IMR-90 (cell line): ENCODE measurements at regions not wholly inside any gene's neighbourhood (a gene's known extent, or its start where the extent isn't known, plus 50 kb on each side); places are given as distances from the start of the nearest gene placed in this dataset.

ENCODE experiments used
- ATAC-seq: fragments of 200-7000 bp; cut with Tn5 transposase; 2 replicates; pipeline ENCODE4 v1.9.1; 2020; ENCODE audit warnings: low read depth, mild to moderate bottlenecking, moderate library complexity
- BruUV-seq: library from RNA; stranded (reverse); fragments of 400-500 nt; replicated peaks from 2 replicates; lab custom pipeline; 2021; lab: Mats Ljungman, UMichigan
- CTCF ChIA-PET: fragments of 300-600 bp; formaldehyde crosslinking; extraction: SDS; loops from one replicate; lab custom pipeline; 2021; ENCODE audit warnings: antibody characterized with exemption; lab: Yijun Ruan, JAX
- POLR2A ChIA-PET: fragments of 300-600 bp; sonication (Branson Sonifier 250); formaldehyde crosslinking; loops from one replicate; lab custom pipeline; 2022; ENCODE audit warnings: antibody characterized with exemption; ENCODE audit not compliant: unreplicated experiment; lab: Charles Lee
- DNase-seq: peaks from one replicate; pipeline ENCODE4 v3.0.0; 2013
- H2AFZ ChIP-seq: replicated peaks from 2 replicates; pipeline ENCODE3; 2013; ENCODE audit warnings: low read length, mild to moderate bottlenecking; ENCODE audit not compliant: poor library complexity
- H2AK5ac ChIP-seq: 2 replicates; pipeline ENCODE4 v1.6.1; 2013; ENCODE audit warnings: low read depth, low read length, inconsistent platforms
- H2AK9ac ChIP-seq: replicated peaks from 2 replicates; pipeline ENCODE3; 2013; ENCODE audit warnings: mild to moderate bottlenecking, low read depth, low read length, moderate library complexity; ENCODE audit not compliant: poor library complexity
- H2BK120ac ChIP-seq: 2 replicates; pipeline ENCODE4 v1.6.1; 2013; ENCODE audit warnings: low read depth, low read length, inconsistent platforms
- H2BK15ac ChIP-seq: 3 replicates; pipeline ENCODE4 v1.6.1; 2013; ENCODE audit warnings: low read depth, low read length, inconsistent platforms
- H2BK20ac ChIP-seq: 2 replicates; pipeline ENCODE4 v1.6.1; 2013; ENCODE audit warnings: low read depth, mild to moderate bottlenecking, inconsistent platforms, low read length, moderate library complexity
- H2BK5ac ChIP-seq: 2 replicates; pipeline ENCODE4 v1.6.1; 2013; ENCODE audit warnings: mild to moderate bottlenecking, low read depth, low read length, inconsistent platforms; ENCODE audit not compliant: poor library complexity, severe bottlenecking
- H3K14ac ChIP-seq: replicated peaks from 2 replicates; pipeline ENCODE4 v1.6.1; 2013; ENCODE audit warnings: low read depth, low read length, inconsistent platforms
- H3K18ac ChIP-seq: 2 replicates; pipeline ENCODE4 v1.6.1; 2013; ENCODE audit warnings: low read depth, low read length, control low read depth
- H3K23ac ChIP-seq: 2 replicates; pipeline ENCODE4 v1.6.1; 2013; ENCODE audit warnings: low read depth, low read length, inconsistent platforms
- H3K27ac ChIP-seq: 2 replicates; pipeline ENCODE4 v1.5.1; 2013; ENCODE audit warnings: mild to moderate bottlenecking, control low read depth, low read length; ENCODE audit not compliant: insufficient read depth
- H3K27me3 ChIP-seq: 2 replicates; pipeline ENCODE4 v1.6.1; 2013; ENCODE audit warnings: low read length; ENCODE audit not compliant: control insufficient read depth, insufficient read depth
- H3K36me3 ChIP-seq: 2 replicates; pipeline ENCODE4 v1.6.1; 2013; ENCODE audit warnings: low read length, mixed read lengths; ENCODE audit not compliant: control insufficient read depth, insufficient read depth
- H3K4ac ChIP-seq: 2 replicates; pipeline ENCODE4 v1.6.1; 2013; ENCODE audit warnings: low read depth, low read length, inconsistent platforms
- H3K4me1 ChIP-seq: 2 replicates; pipeline ENCODE4 v1.6.1; 2013; ENCODE audit warnings: low read length, mixed read lengths; ENCODE audit not compliant: control insufficient read depth, insufficient read depth
- H3K4me2 ChIP-seq: 2 replicates; pipeline ENCODE4 v1.6.1; 2013; ENCODE audit warnings: low read depth, mild to moderate bottlenecking, control low read depth, low read length, moderate library complexity
- H3K4me3 ChIP-seq: 2 replicates; pipeline ENCODE4 v1.5.1; 2013; ENCODE audit warnings: low read depth, mild to moderate bottlenecking, control low read depth, low read length, moderate library complexity; ENCODE audit not compliant: insufficient read depth
- H3K56ac ChIP-seq: 2 replicates; pipeline ENCODE4 v1.6.1; 2013; ENCODE audit warnings: low read length, inconsistent platforms; ENCODE audit not compliant: insufficient read depth; ENCODE audit errors: extremely low read depth
- H3K79me1 ChIP-seq, 2 experiments: 2 replicates each; pipeline ENCODE4 v1.6.1; 2013; ENCODE audit warnings: low read length in 2 of 2, inconsistent platforms in 1 of 2, low read depth in 1 of 2
- H3K9ac ChIP-seq: 2 replicates; pipeline ENCODE4 v1.6.1; 2013; ENCODE audit warnings: low read depth, low read length, control low read depth
- H3K9me1 ChIP-seq: 2 replicates; pipeline ENCODE4 v1.6.1; 2013; ENCODE audit warnings: low read length, inconsistent platforms; ENCODE audit not compliant: insufficient read depth
- H3K9me3 ChIP-seq: 2 replicates; pipeline ENCODE4 v1.6.1; 2013; ENCODE audit warnings: low read length; ENCODE audit not compliant: control insufficient read depth, insufficient read depth
- H4K20me1 ChIP-seq: 2 replicates; pipeline ENCODE4 v1.6.1; 2013; ENCODE audit warnings: low read length, inconsistent platforms; ENCODE audit not compliant: insufficient read depth
- H4K5ac ChIP-seq: 2 replicates; pipeline ENCODE4 v1.6.1; 2013; ENCODE audit warnings: mild to moderate bottlenecking, low read depth, low read length, control low read depth
- H4K8ac ChIP-seq, 2 experiments: 2 replicates each; pipeline ENCODE4 v1.6.1; 2013; ENCODE audit warnings: low read depth in 2 of 2, low read length in 2 of 2, control low read depth in 1 of 2, inconsistent platforms in 1 of 2
- H4K91ac ChIP-seq: 2 replicates; pipeline ENCODE4 v1.6.1; 2013; ENCODE audit warnings: low read depth, low read length, inconsistent platforms; ENCODE audit not compliant: insufficient read depth
- BHLHE40 ChIP-seq: fragments of 150-350 bp; IDR thresholded peaks from 2 replicates; pipeline ENCODE4 v1.6.1; 2016; ENCODE audit warnings: mild to moderate bottlenecking, low read depth, low read length
- CEBPB ChIP-seq: IDR thresholded peaks from 2 replicates; pipeline ENCODE4 v1.6.1; 2012; ENCODE audit warnings: low read depth, low read length, improper control_type of control experiment
- CHD1 ChIP-seq: IDR thresholded peaks from 2 replicates; pipeline ENCODE4 v1.6.1; 2012; ENCODE audit warnings: low read depth, low read length, improper control_type of control experiment
- CTCF ChIP-seq: conservative IDR thresholded peaks from 2 replicates; pipeline ENCODE4 v1.5.1; 2012; ENCODE audit warnings: mild to moderate bottlenecking, low read depth, low read length, improper control_type of control experiment
- FOS ChIP-seq: fragments of 150-350 bp; IDR thresholded peaks from 2 replicates; pipeline ENCODE4 v1.6.1; 2016; ENCODE audit warnings: low read depth, low read length
- MAFK ChIP-seq: IDR thresholded peaks from 2 replicates; pipeline ENCODE4 v1.6.1; 2012; ENCODE audit warnings: low read depth, low read length, improper control_type of control experiment
- MAZ ChIP-seq: IDR thresholded peaks from 2 replicates; pipeline ENCODE4 v1.6.1; 2012; ENCODE audit warnings: low read depth, mild to moderate bottlenecking, low read length, improper control_type of control experiment, moderate library complexity, borderline replicate concordance
- RCOR1 ChIP-seq: IDR thresholded peaks from 2 replicates; pipeline ENCODE4 v1.6.1; 2012; ENCODE audit warnings: mild to moderate bottlenecking, low read length, improper control_type of control experiment; ENCODE audit not compliant: insufficient replicate concordance
- USF2 ChIP-seq: fragments of 150-350 bp; IDR thresholded peaks from 2 replicates; pipeline ENCODE4 v1.6.1; 2017; ENCODE audit warnings: mild to moderate bottlenecking, antibody characterized with exemption, low read length, low read depth
- WGBS, 2 experiments: methylation state at CpG; one replicate each; pipeline versions ENCODE4 v1.1.5 to v1.1.7; 2013; ENCODE audit warnings: missing lambda C conversion rate in 2 of 2; ENCODE audit not compliant: insufficient read length in 1 of 2; ENCODE audit errors: extremely low coverage in 2 of 2; 5-methylcytosine and 5-hydroxymethylcytosine counted together
- dilution Hi-C: fragments of 300-500 bp; cut with HindIII; formaldehyde crosslinking; loops from one replicate; pipeline ENCODE4 v1.14.3; 2018; ENCODE audit warnings: low sequenced_read_pairs; ENCODE audit not compliant: unreplicated experiment
- in situ Hi-C: fragments of 300-500 bp; cut with MboI; formaldehyde crosslinking; loops from 3 replicates; pipeline ENCODE4 v1.14.3; 2019; ENCODE audit warnings: low sequenced_read_pairs, inconsistent platforms, mixed read lengths
- intact Hi-C: fragments of 100-400 bp; cut with micrococcal nuclease; formaldehyde crosslinking; loops from 2 replicates; pipeline ENCODE4 v1.10.0; 2022

DNA sequence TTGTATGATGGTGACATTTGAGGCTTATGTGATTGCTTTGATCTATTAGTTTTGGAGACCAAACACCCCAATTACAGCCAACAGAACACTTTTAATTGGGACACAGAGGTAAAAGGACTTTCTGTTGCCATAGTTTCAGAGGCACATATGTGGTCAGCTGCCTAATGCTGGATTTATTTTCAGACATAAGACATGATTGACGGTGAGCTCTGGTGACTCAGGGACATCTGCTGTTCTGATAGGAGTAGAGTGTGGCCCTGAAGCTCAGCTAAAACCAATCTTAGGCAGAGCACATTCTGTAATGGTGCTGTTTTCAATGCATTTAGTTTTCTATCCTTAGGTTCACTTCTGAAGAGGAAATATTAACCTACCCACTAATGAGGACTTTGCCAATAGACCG is 247.1 kb downstream of the UTP18 start:
- H2BK20ac ChIP-seq, result no peak overlapping the region
- in situ Hi-C loops, result no loop called here
- no peak overlapping the region for H2AK5ac ChIP-seq
- H3K4me1 ChIP-seq, result no peaks in the 10 kb centered on the region
- H3K36me3 ChIP-seq, result no peaks in the 10 kb centered on the region
- CTCF ChIA-PET, result no interaction called here
- H3K9ac ChIP-seq, result no peak overlapping the region
- DNase-seq, result no peak
- no peak overlapping the region for H4K5ac ChIP-seq
- H3K18ac ChIP-seq, result no peak overlapping the region
- H3K27me3 ChIP-seq, result no peaks in the 10 kb centered on the region
- dilution Hi-C loops, result no loop called here
- ATAC-seq, result no peak
- no peak overlapping the region for H3K4me3 ChIP-seq
- no peak overlapping the region for H3K14ac ChIP-seq
- intact Hi-C loops, result no loop called here
- WGBS, 2 experiments, result no CpG with 5 or more reads among the region's 2 CpGs
- no peak overlapping the region for H2BK120ac ChIP-seq
- no peak overlapping the region for H4K8ac ChIP-seq
- BruUV-seq, result no TSS peak
- no peaks in the 10 kb centered on the region for H4K20me1 ChIP-seq
- H2AFZ ChIP-seq, result no peak overlapping the region
- no peaks in the 10 kb centered on the region for H3K9me1 ChIP-seq
- no peak overlapping the region for H3K4ac ChIP-seq
- no peak overlapping the region for H2BK15ac ChIP-seq
- no peak overlapping the region for H4K91ac ChIP-seq
- POLR2A ChIA-PET, result no interaction called here
- no peak overlapping the region for H3K23ac ChIP-seq
- TF ChIP-seq MAZ, result no peak
- no peak for TF ChIP-seq BHLHE40
- no peak for TF ChIP-seq FOS
- no peak for TF ChIP-seq USF2
- no peak for TF ChIP-seq CEBPB
- TF ChIP-seq MAFK, result no peak
- TF ChIP-seq RCOR1, result no peak
- no peak for TF ChIP-seq CTCF
- no peak for TF ChIP-seq CHD1
- H2AK9ac ChIP-seq, result no peak overlapping the region
- no peak overlapping the region for H3K4me2 ChIP-seq
- H3K27ac ChIP-seq, result no peak overlapping the region
- H3K9me3 ChIP-seq, result no peaks in the 10 kb centered on the region
- no peaks in the 10 kb centered on the region for H3K79me1 ChIP-seq
- H3K56ac ChIP-seq, result no peak overlapping the region
- H2BK5ac ChIP-seq, result no peak overlapping the region
